A673 (cell line): ENCODE measurements at regions not wholly inside any gene's neighbourhood (a gene's known extent, or its start where the extent isn't known, plus 50 kb on each side); places are given as distances from the start of the nearest gene placed in this dataset.

Experiments used
- BruUV-seq: library from RNA; stranded (reverse); fragments of 400-500 nt; replicated peaks from 2 replicates; lab custom pipeline; 2021; lab: Mats Ljungman, UMichigan
- CTCF ChIA-PET: fragments of 300-600 bp; sonication (Branson Sonifier 250); formaldehyde crosslinking; loops from one replicate; lab custom pipeline; 2022; ENCODE audit warnings: antibody characterized with exemption; lab: Charles Lee
- POLR2A ChIA-PET: fragments of 300-600 bp; sonication (Branson Sonifier 250); formaldehyde crosslinking; loops from one replicate; lab custom pipeline; 2022; ENCODE audit warnings: antibody characterized with exemption; ENCODE audit not compliant: low non-redundant PET; lab: Charles Lee
- DNase-seq: peaks from one replicate; pipeline ENCODE4 v3.0.0-alpha.2; 2015; ENCODE audit warnings: low spot score
- H3K27ac ChIP-seq: fragments of 200-600 bp; sonication (generic); 2 replicates; pipeline ENCODE4 v1.5.1; 2016; ENCODE audit warnings: mixed run types, low read depth, mild to moderate bottlenecking, mixed read lengths, antibody characterized with exemption, low read length; ENCODE audit not compliant: poor library complexity, severe bottlenecking
- H3K27me3 ChIP-seq: fragments of 200-600 bp; sonication (generic); replicated peaks from 2 replicates; pipeline ENCODE4 v1.6.1; 2017; ENCODE audit warnings: mixed run types, low read depth, mild to moderate bottlenecking, mixed read lengths, antibody characterized with exemption, low read length; ENCODE audit not compliant: insufficient read depth, poor library complexity
- H3K36me3 ChIP-seq: fragments of 200-600 bp; sonication (generic); 2 replicates; pipeline ENCODE4 v1.6.1; 2016; ENCODE audit warnings: mixed run types, mild to moderate bottlenecking, mixed read lengths, antibody characterized with exemption, low read length; ENCODE audit not compliant: insufficient read depth, poor library complexity, severe bottlenecking
- H3K4me1 ChIP-seq: fragments of 200-600 bp; sonication (generic); 2 replicates; pipeline ENCODE4 v1.6.1; 2017; ENCODE audit warnings: mixed run types, mild to moderate bottlenecking, mixed read lengths, antibody characterized with exemption, low read length; ENCODE audit not compliant: insufficient read depth, poor library complexity, severe bottlenecking
- H3K4me3 ChIP-seq: fragments of 200-600 bp; sonication (generic); 2 replicates; pipeline ENCODE4 v1.5.1; 2016; ENCODE audit warnings: low read depth, mixed run types, mild to moderate bottlenecking, mixed read lengths, low read length; ENCODE audit not compliant: poor library complexity, severe bottlenecking
- H3K9me3 ChIP-seq: fragments of 200-600 bp; sonication (generic); 2 replicates; pipeline ENCODE4 v1.6.1; 2016; ENCODE audit warnings: mixed run types, low read depth, mild to moderate bottlenecking, mixed read lengths, antibody characterized with exemption, low read length; ENCODE audit not compliant: poor library complexity, severe bottlenecking
- CTCF ChIP-seq: fragments of 300-800, 200-600 bp; sonication (generic); conservative IDR thresholded peaks from 2 replicates; pipeline ENCODE4 v1.5.1; 2017; ENCODE audit warnings: low read depth, mild to moderate bottlenecking, antibody characterized with exemption, low read length, moderate library complexity, mixed read lengths
- EZH2 ChIP-seq: fragments of 200-600 bp; sonication (generic); IDR thresholded peaks from 2 replicates; pipeline ENCODE4 v1.6.1; 2017; ENCODE audit warnings: borderline replicate concordance, low read depth, mild to moderate bottlenecking, mixed read lengths, antibody characterized with exemption, low read length; ENCODE audit not compliant: poor library complexity, severe bottlenecking
- intact Hi-C: fragments of 100-400 bp; cut with micrococcal nuclease; formaldehyde crosslinking; loops from one replicate; pipeline ENCODE4 v1.10.0; 2022; ENCODE audit not compliant: unreplicated experiment

GRCh38 chr7:52980129-52980528 lies 55.3 kb upstream of the POM121L12 start:
- Histone ChIP-seq H3K27ac (no peak overlapping the region), H3K4me3 (no peak overlapping the region), H3K4me1 (no peaks in the 10 kb centered on the region), H3K27me3 (no peaks in the 10 kb centered on the region), H3K9me3 (peaks cover 24% of the 10 kb centered on the region), H3K36me3 (no peaks in the 10 kb centered on the region)
- no TSS peak for BruUV-seq
- intact Hi-C loops: no loop called here
- ChIA-PET CTCF (no interaction called here), POLR2A (no interaction called here)
- no peak for DNase-seq
- TF ChIP-seq EZH2 (no peak), CTCF (no peak)

- Histone ChIP-seq H3K27ac (no peak overlapping the region), H3K27me3 (no peaks in the 10 kb centered on the region), H3K4me3 (no peak overlapping the region), H3K36me3 (no peaks in the 10 kb centered on the region), H3K4me1 (no peaks in the 10 kb centered on the region), H3K9me3 (peaks cover 27% of the 10 kb centered on the region)
- no TSS peak for BruUV-seq
- no peak for TF ChIP-seq EZH2
- CTCF ChIA-PET: no interaction called here
- POLR2A ChIA-PET: no interaction called here
- no peak for DNase-seq
- intact Hi-C loops: no loop called here
These were observed 62.3 kb upstream of the POM121L12 start for GRCh38 chr7:52973126-52973525.

GRCh38 chr7:52962402-52963076 lies 72.9 kb upstream of the POM121L12 start:
- CTCF ChIA-PET: no interaction called here

More at GRCh38 chr7:52962402-52963076, 72.9 kb upstream of the POM121L12 start:
- no peak for TF ChIP-seq CTCF
- TF ChIP-seq EZH2: no peak
- H3K4me3 ChIP-seq: no peak overlapping the region
- H3K27me3 ChIP-seq: no peaks in the 10 kb centered on the region
- POLR2A ChIA-PET: no interaction called here
- H3K4me1 ChIP-seq: no peaks in the 10 kb centered on the region
- H3K36me3 ChIP-seq: no peaks in the 10 kb centered on the region
- DNase-seq: no peak
- H3K27ac ChIP-seq: no peak overlapping the region
- intact Hi-C loops: no loop called here
- BruUV-seq: no TSS peak
- peaks cover 24% of the 10 kb centered on the region for H3K9me3 ChIP-seq
